GM19035 (cell line): ENCODE measurements at regions not wholly inside any gene's neighbourhood (a gene's known extent, or its start where the extent isn't known, plus 50 kb on each side); places are given as distances from the start of the nearest gene placed in this dataset.

Source experiments
- ATAC-seq: cut with Tn5 transposase; IDR thresholded peaks from one replicate; pipeline ENCODE4 v1.9.1; 2021; ENCODE audit not compliant: unreplicated experiment

DNA sequence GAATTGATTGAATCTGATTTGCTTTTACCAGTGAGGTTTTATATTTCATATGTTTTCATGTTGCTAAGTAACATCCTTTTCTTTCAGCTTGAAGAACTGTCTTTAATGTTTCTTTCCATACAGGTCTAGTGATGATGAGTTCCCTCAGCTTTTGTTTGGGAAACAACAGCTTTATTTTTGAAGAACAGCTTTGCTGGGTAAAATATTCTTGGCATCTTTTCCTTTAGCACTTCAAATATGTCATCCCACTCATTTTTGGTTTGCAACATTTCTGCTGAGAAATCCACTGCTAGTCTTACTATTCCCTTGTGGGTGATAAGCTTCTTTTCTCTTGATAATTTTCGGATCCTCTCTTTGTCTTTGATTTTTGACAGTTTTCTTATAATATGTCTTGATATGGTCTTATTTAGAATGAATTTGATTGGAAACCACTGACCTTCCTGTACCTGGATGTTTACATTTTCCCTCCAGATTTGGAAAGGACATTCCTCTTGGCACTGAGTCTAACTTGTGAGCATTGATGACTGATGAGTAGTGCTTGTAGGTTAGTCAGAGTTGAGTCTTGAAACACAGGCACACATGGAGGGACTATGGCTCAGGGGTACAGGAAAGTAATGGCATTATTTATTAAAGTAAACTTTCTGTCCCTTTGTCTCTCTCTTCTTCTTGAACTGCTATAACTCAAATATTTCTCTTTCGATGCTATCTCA, 220.3 kb downstream of the SPATA31D1 start:
- no peak for ATAC-seq

DNA sequence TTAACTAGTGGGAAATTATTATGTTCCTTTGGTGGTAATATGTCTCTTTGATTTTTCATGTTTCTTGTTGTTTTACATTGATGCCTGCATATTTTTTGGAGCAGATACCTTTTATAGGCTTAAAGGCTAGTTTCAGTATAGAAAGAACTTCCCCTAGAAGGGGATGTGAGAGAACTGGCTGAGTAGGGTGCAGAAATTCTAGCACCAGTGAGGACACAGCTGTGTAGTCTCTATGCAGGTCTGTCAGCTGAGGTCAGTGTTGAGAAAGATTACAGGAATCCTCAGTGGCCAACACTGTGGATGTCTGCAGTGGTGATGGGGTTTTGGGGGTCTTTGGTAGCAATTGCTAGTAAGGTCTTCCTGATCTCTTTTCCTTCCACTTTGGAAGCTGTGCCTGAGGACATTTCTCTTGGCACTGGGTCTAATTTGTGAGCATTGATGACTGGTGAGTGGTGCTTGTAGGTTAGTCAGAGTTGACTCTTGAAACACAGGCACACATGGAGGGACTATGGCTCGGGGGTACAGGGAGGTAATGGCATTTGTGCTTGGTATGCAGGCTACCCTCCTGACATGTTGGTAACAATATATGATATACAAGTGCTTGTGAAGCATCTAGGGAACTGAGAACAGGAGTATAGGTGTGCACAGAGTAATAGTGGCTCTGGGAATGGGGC, 221.4 kb downstream of the SPATA31D1 start:
- peak; percentile 57 for ATAC-seq

DNA sequence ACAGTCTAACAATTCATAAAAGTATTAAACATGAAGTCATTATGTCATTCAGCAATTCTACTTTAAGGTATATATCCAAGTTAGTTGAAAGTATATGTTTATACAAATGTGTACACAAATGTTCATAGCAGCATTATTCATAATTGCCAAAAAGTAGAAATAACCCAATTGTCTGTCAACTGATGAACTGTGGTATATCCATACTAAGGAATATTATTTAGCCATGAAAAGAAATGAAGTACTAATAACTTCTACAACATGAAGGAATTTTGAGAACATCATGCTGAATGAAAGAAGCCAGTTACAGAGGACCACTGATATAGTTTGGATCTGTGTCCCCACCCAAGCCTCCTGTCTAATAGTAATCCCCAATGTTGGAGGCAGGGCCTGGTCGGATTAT, 224.3 kb downstream of the SPATA31D1 start:
- no peak for ATAC-seq

DNA sequence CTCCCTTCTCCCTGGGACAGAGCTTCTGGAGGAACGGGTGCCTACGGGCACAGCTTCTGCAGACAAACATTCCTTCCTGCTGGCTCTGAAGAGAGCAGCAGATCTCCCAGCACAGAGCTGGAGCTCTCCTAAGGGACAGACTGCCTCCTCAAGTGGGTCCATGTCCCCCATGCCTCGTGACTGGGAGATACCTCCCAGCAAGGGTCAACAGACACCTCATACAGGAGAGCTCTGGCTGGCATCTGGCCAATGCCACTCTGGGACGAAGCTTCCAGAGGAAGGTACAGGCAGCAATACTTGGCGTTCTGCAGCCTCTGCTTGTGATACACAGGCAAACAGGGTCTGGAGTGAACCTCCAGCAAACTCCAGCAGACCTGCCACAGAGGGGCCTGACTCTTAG, 227.9 kb downstream of the SPATA31D1 start:
- no peak for ATAC-seq

DNA sequence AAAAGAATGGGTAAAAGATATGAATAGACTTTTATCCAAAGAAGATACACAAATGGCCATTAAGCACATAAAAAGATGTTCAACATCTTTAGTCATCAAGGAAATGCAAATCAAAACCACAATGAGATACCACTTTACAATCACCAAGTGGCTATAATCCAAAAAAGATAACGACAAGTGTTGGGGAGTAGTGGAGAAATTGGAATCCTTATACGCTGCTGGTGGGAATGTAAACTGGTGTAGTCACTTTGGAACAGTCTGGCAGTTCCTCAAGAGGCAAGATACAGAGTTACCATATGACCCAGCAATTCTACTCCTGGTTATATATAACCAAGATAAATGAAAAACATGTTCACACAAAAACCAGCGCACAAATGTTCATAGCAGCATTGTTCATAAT, 234.9 kb downstream of the SPATA31D1 start:
- no peak for ATAC-seq

DNA sequence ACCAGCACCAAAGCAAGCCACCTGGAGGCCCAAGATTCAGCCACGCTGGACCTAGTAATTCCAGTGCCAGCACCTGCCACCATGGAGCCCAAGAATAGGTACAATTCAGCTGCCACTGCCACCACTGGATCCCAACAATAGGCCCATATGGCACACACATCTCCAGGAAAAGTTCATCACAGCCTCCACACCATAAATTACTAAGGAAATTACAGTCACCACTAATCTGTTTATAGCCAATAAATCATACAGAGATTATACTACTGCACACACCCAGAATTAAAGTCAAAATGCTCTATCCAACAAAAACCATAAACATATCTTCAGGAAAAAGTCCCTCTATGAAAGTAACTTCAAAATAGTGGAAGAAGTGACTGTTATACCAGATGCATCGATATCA, 242.8 kb downstream of the SPATA31D1 start:
- no peak for ATAC-seq

DNA sequence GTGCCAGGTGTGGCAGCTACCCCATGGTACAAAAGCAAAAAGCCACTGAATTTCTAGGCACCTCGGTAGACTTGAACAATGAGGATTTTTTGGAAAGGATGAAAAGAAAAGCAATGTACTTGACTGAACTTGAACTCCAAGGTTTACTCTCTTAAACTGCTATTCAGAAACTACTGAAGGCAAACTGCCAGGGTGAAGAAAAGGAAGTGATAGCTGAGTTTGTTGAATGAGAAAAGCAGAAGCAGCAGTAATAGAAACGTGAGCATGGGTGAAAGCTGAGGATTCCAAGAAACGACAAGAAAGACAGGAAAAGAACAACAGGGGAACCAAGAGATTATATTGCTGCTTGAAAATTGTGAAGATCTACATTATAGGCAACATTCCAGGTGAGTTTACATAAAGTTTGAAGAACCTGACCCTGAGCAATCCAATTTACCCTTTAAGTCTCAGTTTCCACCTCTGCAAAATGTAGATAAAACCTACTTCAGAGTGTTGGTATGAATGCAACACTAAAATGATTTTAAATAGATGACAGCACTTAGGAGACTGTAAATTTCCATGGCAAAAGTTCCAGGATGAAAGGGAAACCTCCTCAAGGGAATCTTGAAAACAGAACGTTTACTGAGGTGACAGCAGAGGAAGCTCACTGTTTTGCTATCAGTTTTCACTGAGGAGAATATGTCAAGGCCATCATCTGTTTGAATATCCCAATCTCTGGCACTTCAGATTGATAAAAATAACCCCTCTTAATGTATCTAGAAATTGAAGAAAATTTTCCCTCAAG, 245.8 kb downstream of the SPATA31D1 start:
- no peak for ATAC-seq

DNA sequence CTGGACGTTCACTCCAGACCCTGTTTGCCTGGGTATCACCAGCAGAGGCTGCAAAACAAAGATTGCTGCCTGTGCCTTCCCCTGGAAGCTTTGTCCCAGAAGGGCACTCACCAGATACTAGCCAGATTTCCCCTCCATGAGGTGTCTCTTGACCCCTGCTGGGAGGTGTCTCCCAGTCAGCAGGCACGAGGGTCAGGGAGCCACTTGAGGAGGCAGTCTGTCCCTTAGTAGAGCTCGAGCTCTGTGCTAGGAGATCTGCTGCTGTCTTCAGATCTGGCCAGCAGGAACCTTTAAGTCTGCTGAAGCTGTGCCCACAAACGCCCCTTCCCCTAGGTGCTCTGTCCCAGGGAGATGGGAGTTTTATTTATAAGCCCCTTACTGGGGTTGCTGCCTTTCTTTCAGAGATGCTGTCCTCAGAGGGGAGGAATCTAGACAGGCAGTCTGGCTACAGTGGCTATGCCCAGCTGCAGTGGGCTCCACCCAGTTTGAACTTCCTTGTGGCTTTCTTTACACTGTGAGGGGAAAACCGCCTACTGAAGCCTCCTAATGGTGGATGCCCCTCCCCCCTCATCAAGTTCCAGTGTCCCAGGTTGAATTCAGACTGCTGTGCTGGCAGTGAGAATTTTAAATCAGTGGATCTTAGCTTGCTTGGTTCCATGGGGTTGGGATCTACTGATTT, 253.9 kb downstream of the SPATA31D1 start:
- no peak for ATAC-seq

DNA sequence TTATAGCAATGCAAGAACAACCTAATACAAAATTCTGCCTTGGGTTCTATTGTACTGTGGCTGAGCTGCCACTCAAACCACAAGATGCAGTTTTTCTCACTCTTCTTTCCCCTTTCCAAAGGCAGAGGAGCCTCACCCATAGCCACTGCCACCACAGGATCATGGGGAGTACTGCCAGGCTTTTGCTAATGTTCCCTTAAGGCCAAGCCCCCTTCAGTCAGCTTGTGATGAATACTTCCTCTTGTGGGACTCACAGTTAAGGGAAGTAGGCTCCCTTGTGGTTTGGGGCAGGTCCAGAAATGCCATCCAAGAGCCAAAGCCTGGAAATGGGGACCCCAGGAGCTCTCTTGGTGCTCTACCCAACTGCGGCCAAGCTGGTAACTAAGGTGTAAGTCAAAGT, 258.7 kb downstream of the SPATA31D1 start:
- ATAC-seq, result no peak

DNA sequence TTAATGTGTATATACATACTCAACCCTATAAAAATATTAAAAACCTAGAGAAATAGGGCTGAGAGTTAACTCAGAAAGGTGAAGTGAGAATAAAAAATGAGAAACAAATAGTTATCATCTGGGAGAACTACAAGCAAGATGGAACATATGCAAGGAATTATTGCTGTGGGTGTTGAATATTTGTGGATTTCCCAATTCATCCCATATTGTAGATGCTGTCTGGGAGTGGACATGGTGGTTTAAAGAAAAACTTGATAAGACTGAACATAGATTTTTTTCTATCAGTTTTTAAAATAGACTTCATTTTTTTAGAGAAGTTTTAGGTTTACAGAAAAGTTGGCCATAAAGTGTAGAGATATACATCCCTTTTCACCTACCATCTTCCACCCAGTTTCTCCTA, 263.5 kb downstream of the SPATA31D1 start:
- ATAC-seq, result no peak

DNA sequence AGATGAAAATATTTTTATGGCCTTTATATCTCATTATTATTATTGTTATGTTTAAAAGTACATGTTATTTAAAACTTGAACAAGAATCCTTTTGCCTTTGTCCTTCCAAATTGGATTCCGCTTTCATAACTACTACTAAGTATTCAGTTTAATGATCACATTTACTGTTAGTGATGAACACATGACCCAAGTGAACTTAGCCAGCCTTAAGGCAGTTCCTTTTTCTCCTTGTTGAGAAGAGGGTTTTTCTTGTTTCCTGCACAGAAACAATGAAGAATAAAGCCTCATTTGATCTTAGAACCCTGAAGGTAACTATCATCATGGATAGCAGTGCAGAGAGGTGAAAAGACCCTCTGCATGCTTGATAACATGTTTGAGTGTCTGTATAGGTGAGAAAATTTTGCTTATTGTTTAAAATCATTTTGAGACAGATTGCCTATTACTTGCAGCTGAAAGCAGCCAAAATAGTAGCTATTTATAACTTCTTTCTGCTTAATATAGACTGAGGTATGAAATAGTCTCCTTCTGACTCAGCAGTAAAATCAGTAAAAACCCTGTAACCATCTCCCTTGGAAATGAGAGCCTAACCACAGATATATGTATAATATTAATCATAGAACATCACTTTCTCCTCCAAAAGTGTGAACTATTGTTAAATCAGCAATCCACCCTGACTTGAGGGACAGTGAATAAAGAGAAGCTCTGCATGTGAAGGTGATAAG, 266.2 kb downstream of the SPATA31D1 start:
- ATAC-seq, result no peak

DNA sequence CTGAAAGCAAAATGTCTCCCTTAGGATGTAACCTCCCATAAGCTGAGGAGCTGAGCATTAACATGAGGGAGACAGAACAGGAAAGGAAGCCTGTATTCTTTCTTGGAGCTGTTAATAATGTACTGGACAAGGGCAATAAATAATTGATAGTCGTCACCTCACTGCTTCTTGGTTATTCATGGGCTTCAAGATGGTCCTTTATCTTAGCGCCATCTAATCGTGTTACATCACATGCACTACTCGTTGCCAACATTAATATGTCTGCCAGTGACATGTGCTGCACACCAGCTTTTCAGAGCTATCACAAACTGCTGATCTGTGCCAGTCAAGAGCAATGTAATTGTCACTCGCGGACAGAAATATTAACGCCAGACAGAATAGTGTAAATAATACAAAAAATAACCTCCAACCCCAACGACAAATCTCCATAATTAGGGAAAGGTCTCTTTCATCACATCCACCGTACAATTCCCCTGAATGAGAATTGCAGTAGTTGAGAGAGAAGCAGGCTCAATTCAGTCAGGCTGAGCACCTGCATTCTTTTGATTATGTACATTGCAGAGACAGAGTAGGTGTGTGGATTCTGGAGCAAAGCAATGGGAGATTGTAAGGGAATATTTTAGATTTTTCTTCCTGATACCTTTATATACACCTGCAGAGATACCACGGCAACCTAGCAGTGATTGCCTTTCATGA, 267.1 kb downstream of the SPATA31D1 start:
- no peak for ATAC-seq

DNA sequence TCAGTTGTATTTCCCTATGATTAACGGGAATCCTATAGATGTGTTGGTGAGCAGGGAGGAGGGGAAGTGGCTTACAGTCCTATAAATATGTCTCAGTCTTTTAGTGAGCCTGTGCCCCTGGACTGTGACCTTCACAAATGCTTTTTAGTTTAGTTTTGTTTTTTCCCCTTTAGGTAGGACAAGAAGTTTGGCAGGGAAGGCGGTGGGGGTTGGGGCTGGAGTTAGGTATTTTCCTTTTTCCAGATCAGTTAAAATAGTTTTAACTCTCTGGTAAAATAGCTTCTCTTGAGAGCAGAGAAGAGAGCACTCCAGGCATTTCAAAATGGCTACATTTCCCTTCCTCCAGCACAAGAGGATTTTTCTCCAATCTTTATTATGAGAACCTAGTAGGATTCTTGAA, 272.1 kb downstream of the SPATA31D1 start:
- ATAC-seq, result no peak

DNA sequence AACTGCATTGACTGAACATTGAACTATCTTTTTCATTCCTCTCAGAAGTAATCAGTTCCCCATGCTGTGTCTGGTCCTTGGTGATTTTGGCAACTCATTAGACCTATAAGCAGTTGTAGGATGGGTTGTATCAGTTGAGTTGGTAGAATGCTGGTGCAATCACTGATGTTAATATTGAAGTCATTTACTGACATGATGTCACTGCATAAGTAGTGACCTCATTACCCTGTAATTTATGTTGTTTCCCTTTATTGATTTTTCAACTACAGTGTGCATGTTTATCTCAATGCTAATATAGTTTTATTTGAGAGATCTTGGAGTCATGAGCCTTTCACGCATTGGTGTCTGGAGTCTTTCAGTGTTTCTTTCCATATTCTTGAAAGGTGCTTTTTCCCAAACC, 275.0 kb downstream of the SPATA31D1 start:
- no peak for ATAC-seq

DNA sequence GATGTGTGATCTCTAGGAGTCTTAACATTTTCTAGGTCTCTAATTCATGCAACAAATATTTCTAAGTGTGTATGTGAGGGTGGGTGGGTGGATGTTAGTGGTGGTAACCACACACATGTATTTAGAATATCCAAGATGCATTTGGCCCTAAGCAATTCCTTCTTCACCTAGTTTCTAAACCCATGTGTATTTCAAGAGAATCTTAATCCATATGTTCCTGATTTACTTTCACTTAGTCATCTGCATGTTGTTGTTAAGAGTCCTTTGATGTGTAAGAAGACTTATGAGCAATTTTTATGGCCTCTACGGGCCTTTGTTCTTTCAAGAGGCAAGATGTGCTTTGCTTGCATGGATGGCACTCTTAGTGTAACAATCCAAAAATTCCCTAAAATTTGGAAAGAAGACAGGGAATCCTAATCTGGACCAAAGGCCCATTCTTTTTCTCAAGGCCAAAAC, 282.6 kb downstream of the SPATA31D1 start:
- no peak for ATAC-seq

DNA sequence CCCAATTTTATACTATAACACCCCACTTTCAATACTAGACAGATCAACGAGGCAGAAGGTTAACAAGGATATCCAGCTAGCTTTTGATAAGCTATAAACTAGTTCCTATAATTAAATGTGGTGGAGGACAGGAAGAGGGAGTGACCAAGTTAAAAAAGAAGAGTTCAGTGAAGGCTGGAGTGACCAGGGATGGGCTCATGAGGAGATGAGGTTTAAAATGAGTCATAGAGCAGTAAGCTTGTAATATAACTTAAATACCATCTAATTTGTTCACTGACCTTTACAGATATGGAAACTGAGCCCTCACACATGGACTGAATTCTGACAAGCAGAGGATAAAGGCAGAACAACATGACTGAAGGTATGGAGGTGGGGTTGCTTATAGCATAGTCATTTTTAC, 284.5 kb downstream of the SPATA31D1 start:
- ATAC-seq, result no peak

DNA sequence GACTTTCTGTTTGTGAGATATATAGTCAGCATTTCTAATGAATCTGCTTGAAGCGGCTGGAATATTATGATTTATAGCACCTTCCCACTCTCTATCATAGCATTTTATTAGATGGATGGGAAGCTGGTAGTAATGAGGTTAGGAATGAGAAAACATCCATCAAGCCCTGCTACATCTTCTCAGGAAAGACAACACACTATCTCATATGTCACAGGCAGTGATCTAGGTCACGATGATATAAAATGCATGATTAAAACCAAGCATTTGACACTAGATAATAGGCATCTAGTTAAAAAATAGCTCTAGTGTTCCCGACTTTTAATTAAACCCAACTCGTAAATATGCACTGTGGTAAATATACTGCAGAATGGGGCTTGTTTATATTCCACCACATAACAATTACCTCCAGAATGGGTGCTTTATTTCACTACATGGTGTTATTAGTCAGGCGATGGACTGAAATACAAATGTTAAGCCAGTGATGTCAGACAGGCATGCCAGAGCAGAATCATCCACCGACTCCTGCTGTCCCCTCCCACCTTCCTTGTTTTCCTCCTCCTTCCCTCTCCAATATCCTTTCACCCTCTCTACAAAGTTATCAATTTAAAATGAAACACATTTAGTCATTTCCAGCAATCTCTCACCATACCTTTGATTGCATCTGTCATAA, 286.8 kb downstream of the SPATA31D1 start:
- no peak for ATAC-seq

DNA sequence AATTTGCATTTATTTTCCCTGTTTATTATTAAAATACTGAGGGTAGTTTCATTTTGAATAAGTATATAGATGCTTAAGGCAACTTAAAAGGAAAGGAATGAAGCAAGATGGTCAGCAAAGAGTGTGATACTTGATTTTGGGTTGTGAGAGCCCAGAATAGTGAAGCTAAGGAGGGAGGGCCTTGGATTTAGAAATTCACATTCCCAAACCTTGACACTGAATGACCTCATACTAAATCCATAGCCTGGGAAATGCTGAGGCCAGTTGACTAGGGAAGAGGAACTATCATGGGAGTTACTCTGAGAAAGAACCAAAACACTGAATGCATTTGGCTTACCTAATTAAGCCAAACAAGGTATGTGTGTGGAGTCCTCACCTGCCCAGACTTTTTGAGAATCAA, 292.5 kb downstream of the SPATA31D1 start:
- no peak for ATAC-seq

DNA sequence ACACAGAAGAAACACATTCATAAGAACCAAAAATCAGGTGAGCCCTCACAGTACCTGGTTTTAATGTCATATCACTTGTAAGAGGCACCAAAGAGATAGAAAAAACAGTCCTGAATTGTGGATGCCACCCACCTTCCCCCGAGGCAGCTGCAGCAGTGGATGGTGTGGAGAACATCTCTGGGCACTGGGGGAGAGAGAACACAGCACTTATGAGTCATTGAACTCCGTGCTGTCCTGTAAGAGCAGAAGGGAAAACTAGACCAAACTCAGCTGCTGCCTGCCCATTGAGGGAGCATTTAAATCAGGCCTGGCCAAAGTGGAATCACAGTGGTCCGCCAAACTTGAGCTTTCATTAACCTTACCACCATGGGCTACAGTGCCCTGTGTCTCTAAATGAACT, 296.2 kb downstream of the SPATA31D1 start:
- no peak for ATAC-seq

DNA sequence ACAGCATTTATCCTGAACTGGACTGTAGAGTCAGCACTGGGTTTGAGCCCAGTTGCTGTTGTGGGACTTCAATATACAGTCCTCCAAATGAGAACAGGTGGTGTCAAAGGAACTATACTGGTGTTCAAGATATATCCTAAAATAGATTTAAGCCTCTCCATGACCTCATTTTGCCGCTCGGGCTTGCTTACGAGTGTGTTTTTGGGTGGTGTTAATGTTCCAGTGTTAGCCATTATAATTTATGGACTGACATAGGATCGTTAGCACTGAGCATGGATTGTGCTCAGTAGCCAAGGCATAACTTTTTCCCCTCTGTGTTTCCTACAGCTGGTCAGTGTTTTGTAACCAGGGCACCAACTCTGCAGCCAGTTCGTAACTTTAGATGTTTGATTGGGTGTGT, 306.6 kb downstream of the SPATA31D1 start:
- ATAC-seq, result no peak
